HG02588 (cell line): ENCODE measurements at regions not wholly inside any gene's neighbourhood (a gene's known extent, or its start where the extent isn't known, plus 50 kb on each side); places are given as distances from the start of the nearest gene placed in this dataset.

Experiments used
- ATAC-seq: cut with Tn5 transposase; IDR thresholded peaks from one replicate; pipeline ENCODE4 v1.9.1; 2021; ENCODE audit warnings: mild to moderate bottlenecking, moderate library complexity; ENCODE audit not compliant: unreplicated experiment

DNA sequence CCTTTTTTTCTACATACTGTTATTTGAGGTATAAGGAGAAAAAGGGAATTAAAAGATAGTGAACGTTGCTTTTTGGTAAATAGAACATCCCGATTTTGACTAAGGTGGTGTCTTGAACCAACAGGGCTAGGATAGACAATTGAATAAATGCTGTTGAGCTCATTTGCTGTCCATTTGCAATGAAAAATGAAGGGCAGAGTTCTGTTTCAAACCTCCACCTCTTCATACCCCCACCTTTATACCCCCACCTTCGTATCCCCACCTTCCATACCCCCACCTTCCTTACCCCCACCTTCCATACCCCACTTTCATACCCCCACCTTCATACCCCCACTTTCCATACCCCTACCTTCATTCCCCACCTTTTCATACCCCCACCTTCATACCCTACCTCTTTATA lies 93.4 kb upstream of the NAA20 start:
- ATAC-seq: no peak

DNA sequence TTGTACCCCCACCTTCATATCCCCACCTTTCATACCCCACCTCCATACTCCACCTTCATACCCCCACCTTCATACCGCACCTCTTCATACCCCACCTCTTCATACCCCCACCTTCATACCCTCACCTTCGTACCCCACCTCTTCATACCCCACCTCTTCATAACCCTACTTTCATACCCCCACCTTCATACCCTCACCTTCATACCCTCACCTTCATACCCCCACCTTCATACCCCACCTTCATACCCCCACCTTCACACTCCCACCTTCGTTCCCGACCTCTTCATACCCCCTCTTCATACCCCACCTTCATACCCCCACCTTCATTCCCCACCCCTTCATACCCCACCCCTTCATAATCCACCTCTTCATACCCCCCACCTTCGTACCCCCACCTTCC lies 92.9 kb upstream of the NAA20 start:
- no peak for ATAC-seq

DNA sequence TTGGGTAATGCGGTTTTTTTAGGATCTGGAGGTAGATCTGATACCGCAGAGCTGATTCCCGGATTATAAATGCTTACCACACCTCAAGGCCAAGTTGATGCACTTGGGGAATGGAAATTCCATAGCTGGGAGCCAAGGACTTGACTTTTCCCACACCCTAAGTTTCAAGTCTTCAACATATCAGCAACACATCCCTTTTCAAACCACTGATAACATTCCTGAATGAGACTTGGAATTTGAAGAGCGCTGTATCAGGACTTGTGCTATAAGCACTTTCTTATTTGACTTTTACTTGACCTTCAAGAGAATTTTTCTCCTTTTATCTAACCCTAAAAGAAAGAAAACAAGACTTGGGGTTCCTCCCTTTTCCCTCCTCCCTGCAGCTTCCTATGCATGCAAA lies 90.6 kb upstream of the NAA20 start:
- ATAC-seq: no peak

DNA sequence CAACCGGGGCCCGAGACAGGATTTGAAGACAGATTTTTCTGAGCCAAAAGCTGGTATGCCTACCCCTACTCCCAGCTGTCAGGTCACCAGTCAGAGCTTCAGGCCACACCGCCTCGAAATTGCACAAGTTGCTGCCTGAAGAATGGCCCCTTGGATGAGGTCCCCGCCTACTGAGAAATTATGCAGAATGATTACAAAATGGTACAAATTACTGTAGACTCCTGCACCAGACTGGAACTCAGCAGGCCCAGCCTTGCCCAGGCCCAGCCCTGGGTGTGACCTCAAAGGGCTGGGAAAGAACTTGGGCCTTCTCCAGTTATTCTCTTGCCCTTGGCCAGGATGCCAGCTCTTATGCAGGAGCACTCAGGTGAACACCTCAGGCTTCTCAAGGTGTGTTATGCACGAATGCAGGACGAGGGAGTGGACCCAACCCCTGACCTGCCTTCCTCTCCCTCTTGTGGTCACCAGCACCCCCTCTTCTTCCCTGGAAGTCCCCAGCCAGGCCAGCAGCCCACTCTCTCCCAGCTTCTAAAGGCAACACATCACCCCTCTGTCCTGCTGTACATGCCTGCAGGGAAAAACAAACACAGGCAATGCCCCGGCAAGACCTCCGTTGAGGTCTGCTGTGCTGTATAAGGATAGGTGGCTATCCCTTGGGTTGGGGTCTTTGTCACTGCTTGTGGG lies 88.7 kb upstream of the NAA20 start:
- no peak for ATAC-seq

DNA sequence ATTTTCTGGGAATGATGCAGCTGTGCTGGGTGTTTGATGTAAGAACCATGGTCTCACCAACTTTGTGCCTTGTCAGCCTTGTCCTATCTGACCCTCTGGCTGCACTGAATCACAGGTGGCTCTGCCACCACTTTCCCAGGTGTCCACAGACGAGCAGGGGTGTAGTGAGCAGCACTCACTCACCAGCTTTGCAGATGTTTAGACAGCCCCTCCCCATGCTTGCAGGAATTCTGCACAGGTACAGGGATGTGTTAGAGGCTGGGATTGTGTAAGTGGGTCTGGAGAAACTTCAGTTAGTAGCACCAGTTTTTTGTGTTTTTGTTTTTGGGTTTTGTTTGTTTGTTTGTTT lies 88.2 kb upstream of the NAA20 start:
- no peak for ATAC-seq

DNA sequence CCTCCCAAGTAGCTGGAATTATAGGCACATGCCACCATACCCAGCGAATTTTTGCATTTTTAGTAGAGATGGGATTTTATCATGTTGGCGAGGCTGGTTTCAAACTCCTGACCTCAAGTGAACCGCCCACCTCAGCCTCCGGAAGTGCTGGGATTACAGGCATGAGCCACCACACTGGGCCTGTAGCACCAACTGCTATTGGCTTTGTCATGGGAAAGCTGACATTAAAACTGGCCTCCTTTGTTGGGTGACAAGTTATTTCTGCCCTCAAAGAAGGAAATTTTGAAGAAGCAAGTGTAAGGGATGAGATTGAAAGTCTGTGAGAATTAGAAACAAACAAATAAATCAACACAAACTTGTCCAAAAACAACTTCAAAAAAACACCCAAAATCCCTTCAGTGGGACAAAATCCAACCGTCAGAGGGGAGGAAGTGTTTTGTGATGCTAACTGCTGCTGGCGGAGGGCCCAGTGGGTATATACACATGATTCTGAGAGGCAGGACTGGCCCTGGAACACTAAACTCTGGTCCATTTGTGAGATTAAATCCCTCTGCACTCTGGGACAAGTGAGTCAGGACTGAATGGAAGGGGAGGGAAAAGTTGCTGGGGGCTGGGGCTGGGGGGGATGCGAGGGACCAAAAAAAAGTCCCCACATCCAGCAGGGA lies 87.5 kb upstream of the NAA20 start:
- ATAC-seq: no peak

DNA sequence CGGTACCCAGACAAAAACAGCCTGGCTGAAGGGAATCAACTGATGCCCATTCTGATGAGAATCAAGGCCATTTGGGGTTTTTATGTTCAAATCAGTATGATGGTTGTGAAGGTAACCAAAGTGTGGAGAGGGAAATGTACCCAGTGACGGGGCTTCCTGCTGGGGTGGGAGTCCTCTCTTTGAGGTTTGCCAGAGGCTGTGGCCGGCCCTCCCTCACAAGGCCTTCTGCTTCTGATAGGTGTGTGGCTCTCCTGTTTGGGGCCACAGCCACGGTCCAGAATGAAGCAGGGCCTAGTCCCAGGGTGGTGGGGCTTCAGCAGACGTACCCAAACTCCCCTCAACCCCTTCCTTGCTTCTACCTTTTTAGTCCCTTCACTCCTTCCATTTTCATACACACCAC lies 86.7 kb upstream of the NAA20 start:
- ATAC-seq: no peak

DNA sequence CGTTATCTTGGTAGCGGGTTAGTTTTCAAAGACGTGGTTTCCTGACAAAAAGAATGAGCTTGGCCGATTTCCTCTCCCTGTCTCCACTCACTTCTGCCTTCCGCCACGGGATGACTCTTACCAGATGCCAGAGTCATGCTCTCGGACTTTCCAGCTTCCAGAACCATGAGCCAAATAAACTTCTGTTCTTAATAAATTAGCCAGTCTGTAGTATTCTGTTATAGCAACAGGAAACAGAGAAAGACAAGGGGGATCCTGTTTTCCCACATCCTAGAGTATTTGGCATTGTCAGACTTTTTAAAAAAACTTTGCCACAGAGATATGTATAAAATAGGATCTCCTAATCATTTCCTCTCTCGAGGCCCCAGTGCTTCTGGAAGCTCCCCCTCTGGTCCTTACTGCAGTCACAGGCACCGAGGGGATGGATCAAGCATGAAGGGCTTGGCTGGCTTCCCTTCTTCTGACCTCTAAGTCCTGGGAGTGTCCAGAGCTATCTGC lies 84.9 kb upstream of the NAA20 start:
- ATAC-seq: no peak

DNA sequence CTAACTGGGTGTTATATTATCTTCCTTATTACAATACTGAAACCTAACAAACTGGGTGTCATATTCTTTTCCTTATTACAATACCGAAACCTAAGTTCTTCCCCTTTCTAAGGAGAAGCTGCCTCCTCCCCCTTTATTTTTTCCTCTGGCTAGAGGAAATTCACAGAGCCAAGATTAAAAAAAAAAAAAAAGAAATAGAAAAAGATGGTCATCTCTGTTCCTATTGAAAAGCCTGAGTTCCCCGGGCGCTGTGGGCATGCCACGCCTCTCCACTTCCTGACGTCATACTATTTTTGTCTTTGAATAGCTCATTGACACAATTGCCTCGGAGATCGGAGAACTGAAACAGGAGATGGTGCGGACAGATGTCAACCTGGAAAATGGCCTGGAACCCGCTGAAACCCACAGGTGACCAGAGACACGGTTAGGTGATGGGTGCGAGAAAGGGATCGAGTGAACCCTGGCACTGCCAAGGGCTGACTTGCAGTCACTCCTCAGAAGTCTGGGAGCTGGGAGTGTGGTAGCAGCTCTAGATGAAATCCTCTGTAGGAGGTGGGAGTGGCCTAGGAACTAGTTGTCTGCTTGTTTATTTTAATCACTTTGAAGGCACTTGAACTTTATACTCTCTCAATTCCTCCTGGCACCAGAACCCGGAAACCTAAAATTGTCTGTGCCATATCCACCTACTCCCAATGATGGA lies 82.2 kb upstream of the NAA20 start:
- no peak for ATAC-seq

DNA sequence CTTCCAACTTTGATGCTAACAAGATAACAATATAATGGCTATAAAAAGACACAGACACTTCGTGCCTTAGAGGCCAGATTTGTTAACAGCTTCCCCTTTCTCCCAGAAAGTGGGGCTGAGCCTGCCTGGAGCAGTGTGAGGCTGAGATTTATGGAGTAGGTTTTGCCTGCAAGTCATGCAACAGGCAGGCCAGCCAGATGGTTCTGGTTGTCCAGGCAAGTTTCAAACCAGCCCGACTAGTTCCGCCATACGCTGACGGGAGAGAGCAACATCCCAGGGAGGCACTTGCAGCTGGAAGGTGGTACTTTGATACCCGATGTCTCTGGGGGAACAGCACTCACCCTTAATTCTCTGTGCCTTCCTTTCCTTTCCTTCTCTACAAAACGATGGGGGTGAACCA lies 81.3 kb upstream of the NAA20 start:
- ATAC-seq: no peak

DNA sequence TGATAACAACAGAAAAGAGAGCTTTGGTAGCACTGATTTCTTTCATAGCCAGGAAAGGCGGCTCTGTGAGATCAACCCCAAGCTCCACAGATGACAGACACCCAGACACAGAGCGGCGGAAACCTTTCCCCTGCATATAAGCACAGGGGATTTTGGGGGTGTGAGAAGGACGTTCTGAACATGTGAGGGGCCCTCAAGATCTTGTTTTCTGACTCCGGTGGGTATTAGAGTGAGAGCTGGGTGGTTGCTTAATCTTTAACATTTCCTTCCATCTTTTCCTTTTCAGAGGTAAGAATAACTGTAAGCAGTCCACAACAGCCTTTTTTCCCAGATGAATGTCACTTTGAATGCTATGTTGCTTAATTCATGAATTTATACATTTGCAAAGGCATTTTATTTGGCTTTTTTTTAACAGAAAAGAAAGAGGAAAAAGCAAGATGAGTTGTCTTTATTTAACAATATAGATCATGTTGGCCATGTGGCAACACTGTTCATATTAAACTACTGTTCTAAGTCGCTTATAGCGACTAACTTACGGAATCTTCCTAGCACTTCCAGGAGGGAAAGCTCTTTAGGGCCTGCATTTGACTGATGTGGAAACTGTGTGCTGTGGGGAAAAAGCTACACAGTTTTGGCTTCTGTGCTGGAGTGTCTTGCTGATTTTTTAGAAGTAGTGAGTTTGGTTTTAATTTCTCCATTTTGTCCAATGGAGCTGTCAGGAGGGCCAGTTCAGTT lies 80.5 kb upstream of the NAA20 start:
- no peak for ATAC-seq

DNA sequence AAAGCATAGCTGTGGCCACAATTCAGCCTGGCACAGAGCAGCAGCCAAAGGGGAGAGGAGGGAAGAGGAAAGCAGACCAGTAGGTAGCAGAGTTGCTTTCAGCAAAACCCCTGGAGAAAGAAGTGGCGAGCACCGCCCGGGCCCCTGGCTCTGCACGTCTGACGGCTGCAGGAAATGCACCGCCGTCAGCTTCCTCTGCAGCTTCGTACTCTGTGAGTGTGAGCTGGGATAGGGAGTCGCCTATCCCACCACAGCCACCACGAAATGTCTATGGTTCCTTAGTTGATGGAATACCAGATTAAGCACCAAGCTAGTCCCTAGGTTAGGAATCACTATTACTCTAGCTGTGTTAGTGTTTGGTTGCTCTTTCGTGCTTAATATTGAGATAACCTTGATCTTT lies 79.9 kb upstream of the NAA20 start:
- ATAC-seq: no peak

DNA sequence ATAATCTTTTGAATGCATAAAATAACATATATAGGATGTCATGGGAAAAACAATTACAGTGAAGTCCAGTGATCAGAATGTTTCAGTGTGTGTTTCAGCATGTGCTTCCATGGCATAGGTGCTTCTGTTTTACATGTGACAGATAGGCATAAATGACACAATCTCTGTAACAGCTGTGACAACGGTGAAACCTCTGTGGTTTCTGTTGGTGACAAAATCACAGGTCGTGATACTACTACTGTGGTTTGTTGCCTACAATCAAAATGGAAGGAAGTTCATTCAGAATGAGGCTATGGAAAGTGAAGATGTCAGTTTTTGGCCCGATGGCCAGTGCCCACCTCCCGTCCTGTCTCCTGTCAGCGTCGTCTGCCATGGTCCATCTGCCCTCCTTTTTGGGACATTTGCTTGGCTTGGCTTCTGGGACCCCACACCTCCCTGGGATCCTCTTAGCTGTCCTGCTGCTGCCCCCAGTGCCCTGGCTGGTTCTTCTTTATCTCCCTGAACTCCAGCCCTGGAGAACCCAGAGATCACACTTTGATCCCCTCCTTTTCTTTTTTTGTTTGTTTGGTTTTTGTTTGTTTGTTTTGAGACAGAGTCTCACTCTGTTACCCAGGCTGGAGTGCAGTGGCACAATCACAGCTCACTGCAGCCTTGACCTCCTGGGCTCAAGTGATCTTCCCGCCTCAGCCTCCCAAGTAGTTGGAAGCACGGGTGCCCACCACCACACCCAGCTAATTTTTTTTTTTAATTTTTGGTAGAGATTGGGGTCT lies 79.3 kb upstream of the NAA20 start:
- ATAC-seq: peak; percentile 77

DNA sequence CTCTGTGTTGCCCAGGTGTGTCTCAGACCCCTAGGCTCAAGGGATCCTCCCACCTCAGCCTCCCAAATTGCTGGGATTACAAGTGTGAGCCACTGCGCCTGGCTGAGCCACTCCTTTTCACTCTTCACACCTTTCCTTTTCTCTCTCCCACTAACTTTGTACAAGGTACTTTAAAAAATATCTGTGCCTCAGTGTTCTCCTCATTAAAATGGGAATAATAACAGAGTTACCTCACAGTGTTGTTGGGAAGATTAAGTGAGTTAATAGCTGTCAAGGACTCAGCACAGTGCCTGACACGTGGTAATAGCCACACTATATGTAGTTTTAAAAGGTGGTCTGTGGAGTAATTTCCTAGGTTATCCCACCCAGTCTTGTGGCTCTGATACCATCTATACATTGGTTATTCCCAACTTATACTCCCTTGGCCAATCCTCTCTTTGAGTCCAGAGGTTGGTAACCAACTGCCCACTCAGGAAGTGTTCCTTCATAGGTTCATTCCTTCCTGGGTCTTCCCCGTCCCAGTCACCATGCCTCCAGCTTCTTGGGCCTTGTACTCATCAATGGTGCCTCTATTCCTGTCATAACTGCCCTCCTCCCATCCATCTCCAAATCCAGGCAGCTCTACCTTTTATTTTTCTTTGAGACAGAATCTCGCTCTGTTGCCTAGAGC lies 78.6 kb upstream of the NAA20 start:
- ATAC-seq: no peak

DNA sequence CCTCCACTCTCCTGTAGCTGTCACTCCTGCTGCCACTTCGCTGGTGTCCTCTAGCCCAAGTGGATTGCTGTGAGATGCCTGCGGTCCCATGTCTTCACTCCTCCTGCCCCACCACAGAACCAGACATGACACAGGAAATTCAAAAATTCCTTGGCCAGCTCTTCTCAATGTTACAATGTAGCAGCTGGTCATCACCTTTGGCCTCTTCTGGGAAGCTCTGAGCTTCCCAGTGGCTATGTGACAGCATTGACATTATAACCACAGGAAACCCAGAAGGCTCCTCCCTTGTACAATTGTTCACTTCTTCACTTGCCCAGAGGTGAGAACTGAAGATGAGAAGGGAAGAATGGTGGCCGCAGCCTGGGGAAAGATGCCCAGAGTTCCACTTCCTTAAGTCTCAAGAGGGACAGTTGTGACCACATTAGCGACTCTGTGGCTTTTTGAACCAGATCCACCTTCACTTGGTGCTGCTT lies 76.1 kb upstream of the NAA20 start:
- no peak for ATAC-seq

DNA sequence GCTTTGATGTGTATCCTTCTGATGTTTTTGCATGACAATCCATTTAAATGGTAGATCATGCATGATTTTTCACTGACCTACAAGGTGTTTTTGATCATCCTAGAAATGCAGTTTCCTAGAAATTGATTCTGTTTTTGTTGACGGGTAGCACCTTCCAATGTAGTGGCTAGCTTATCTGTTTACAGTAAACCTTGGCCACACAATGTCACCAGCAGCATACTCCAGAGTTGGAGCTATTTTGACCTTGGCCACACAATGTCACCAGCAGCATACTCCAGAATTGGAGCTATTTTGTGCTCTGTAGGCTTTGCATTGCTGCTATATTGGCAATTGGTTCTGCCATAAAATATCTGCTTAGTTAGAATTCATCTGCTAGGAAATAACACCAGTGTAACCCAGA lies 74.6 kb upstream of the NAA20 start:
- ATAC-seq: no peak

DNA sequence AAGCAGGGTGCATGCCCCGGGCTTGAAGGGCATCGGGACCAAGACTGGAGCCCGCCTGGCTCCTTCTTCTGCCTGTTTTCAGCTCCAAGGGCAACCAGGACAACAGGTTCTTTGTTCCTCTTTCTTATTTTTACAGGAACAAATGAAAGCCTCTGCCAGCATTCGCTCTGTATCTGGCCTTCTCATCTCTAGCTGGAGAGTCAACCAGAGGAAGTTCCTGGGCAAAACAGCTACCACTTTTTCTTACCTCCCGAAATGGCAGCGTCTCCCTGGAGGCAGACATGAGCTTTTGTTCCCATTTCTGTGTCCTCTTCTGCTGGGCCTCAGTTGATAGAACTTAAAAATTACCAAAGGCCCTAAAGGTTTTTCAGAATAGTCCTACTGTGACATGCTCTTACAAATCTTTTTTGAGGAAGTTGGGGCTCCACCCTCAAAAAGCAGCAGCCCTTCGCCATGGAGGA lies 74.1 kb upstream of the NAA20 start:
- no peak for ATAC-seq

DNA sequence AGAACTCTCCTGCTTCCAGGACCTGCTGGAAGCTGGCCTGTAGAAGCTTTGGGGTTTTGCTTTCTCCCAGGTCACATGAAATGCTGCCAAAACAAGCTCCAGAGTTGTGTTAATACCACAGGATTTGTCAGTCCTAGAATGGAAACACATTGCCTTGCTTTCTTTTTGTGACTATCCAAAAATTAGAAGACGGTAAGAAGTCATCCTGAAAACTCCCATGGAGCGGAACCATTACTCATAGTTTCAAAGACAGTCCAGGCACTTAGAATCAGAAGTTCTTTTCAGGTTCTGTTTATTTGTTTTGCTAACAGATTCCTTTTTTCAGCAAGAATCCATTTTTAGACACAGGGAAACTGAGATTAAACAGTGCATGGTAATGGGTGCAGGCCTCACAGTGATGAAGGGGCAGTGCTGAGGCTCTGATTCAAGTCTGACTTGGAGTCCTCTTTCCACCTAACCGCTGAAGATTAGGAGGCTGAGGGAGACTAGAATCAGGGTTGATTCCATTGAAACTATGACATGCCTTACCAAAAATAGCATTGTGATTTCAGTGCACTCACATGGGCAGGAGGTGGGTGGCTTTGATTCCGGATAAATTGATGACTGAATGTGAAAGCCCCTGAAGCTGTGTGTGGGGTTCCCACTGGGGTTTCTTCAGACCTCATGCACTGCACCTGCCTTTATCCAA lies 72.2 kb upstream of the NAA20 start:
- no peak for ATAC-seq
